NCI-H2107 treated with DMSO at 0.1 percent for 48 hours (cell line): ENCODE measurements at regions not wholly inside any gene's neighbourhood (a gene's known extent, or its start where the extent isn't known, plus 50 kb on each side); places are given as distances from the start of the nearest gene placed in this dataset.

ENCODE experiments used
- DNase-seq: peaks from one replicate; lab custom pipeline; 2025; ENCODE audit not compliant: unreplicated experiment; lab: John Stamatoyannopoulos, UW

GRCh38 chr11:127063241-127063640 lies 62.7 kb upstream of the KIRREL3 start:
- no peak for DNase-seq

- peak; percentile 20 for DNase-seq
These were observed 61.4 kb upstream of the KIRREL3 start for GRCh38 chr11:127061947-127062346.

GRCh38 chr11:127059750-127060149 lies 59.2 kb upstream of the KIRREL3 start:
- DNase-seq = no peak

GRCh38 chr11:127059286-127059685 lies 58.7 kb upstream of the KIRREL3 start:
- no peak for DNase-seq

GRCh38 chr11:127058524-127058923 lies 58.0 kb upstream of the KIRREL3 start:
- no peak for DNase-seq

- DNase-seq = no peak
These were observed 56.6 kb upstream of the KIRREL3 start for GRCh38 chr11:127057126-127057525.

GRCh38 chr11:127056338-127056971 lies 55.9 kb upstream of the KIRREL3 start:
- DNase-seq = no peak

GRCh38 chr11:127055236-127055635 lies 54.7 kb upstream of the KIRREL3 start:
- no peak for DNase-seq

GRCh38 chr11:127054153-127054552 lies 53.6 kb upstream of the KIRREL3 start:
- no peak for DNase-seq

- no peak for DNase-seq
These were observed 51.8 kb upstream of the KIRREL3 start for GRCh38 chr11:127052404-127052803.
